ENCODE measurements at regions not wholly inside any gene's neighbourhood (a gene's known extent, or its start where the extent isn't known, plus 50 kb on each side); places are given as distances from the start of the nearest gene placed in this dataset.
"Not testable (repeated sequence)": the region's sequence is repeated elsewhere in the genome, so short reads cannot be mapped to it uniquely, and the experiment has no call there.

DNA sequence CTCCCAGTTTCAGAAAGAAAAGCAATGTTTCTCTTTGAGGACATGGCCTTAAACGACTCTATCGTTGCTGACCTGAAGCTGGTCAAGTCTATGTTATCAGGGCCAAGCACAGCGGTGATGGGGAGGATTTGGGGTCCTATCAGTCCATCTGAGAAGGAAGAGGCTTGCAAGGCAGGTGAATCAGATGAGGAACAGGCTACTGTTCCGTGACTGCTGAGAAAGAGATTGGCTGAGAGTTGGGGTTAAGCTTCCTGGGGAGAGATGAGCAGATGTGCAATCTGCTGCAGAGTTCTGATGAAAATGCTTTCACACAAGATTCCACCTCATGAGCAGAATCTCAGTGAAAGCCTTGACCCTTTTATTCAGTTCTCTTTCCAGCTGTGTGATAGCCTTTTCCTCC, 168.3 kb upstream of the STMND1 start:
- no peak overlapping the region for H3K27ac ChIP-seq
- TF ChIP-seq, protein P1, sequence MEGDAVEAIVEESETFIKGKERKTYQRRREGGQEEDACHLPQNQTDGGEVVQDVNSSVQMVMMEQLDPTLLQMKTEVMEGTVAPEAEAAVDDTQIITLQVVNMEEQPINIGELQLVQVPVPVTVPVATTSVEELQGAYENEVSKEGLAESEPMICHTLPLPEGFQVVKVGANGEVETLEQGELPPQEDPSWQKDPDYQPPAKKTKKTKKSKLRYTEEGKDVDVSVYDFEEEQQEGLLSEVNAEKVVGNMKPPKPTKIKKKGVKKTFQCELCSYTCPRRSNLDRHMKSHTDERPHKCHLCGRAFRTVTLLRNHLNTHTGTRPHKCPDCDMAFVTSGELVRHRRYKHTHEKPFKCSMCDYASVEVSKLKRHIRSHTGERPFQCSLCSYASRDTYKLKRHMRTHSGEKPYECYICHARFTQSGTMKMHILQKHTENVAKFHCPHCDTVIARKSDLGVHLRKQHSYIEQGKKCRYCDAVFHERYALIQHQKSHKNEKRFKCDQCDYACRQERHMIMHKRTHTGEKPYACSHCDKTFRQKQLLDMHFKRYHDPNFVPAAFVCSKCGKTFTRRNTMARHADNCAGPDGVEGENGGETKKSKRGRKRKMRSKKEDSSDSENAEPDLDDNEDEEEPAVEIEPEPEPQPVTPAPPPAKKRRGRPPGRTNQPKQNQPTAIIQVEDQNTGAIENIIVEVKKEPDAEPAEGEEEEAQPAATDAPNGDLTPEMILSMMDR (IDR thresholded peaks at IDR 0.05), result no peak
- no peak for TF ChIP-seq ZFX (IDR thresholded peaks at IDR 0.05; ENCODE audit: borderline replicate concordance)

DNA sequence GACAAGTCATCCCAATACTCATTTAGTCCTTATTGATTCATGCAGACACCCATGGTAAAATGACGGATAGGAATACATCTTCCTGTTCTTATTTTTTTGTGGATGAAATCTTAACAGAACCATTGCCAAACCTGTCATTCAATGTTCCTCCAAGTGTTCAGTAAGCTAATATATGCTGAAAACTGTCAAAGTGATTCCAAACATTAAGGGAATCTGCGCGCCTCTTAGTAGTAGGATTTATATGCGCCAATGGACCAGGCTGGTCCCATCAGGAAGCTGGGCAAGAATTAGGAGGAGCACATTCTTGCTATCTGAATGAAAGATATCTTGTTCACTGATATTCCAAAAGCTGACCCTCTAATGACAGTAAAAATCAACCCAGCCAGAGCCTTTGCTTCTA, 168.9 kb upstream of the STMND1 start:
- TF ChIP-seq, protein P1 (IDR thresholded peaks at IDR 0.05), result no peak
- no peak for TF ChIP-seq ZFX (IDR thresholded peaks at IDR 0.05; ENCODE audit: borderline replicate concordance)
- H3K27ac ChIP-seq, result no peak overlapping the region

DNA sequence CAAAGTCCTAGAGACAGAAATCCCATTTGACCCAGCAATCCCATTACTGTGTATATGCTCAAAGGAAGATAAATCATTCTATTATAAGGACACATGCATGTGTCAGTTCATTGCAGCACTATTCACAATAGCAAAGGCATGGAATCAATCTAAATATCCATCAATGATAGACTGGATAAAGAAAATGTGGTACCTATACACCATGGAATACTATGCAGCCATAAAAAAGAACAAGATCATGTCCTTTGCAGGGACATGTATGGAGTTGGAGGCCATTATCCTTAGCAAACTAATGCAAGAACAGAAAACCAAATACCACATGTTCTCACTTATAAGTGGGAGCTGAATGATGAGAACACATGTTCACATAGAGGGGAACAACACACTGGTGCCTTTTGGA, 169.8 kb upstream of the ATXN1 start:
- not testable (repeated sequence) for H3K27ac ChIP-seq

DNA sequence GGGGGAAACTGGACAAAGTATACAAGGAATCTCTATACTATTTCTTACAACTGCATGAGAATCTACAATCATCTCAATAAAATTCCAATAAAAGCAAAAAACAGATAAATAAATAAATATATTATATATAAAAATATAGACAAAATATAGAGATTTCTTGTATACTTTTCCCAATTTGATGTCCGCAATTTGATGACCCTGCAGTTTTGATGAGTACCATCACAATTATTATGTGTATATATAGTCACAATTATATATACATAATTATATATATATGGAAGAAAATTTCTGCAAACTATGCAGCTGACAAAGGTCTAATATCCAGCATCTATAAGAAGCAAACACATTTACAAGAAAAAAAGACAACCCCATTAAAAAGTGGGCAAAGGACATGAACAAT, 169.2 kb upstream of the ATXN1 start:
- no peak overlapping the region for H3K27ac ChIP-seq
- no peak for TF ChIP-seq ZFX (IDR thresholded peaks at IDR 0.05; ENCODE audit: borderline replicate concordance)
- TF ChIP-seq, protein P1 (IDR thresholded peaks at IDR 0.05), result no peak

DNA sequence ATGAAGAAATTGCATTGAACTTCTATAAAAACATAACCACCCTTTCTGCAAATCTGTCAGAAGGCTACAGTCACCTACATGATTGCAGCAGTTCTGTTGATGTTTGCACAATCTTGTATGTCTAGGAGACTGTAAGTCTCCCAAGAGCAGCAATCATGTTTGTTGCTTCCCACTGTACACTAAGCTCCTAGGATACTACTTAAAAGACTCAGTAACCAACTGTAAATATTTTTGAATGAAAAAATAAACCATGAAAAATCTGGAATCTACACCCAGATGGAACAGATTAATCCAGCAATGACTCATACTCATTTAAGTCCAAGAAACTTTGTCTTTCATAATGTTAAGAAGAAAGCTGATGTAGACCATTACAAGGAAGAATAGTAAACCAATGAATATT, 168.5 kb upstream of the ATXN1 start:
- no peak overlapping the region for H3K27ac ChIP-seq
- TF ChIP-seq, protein P1 (IDR thresholded peaks at IDR 0.05), result no peak
- TF ChIP-seq ZFX (IDR thresholded peaks at IDR 0.05; ENCODE audit: borderline replicate concordance), result no peak

DNA sequence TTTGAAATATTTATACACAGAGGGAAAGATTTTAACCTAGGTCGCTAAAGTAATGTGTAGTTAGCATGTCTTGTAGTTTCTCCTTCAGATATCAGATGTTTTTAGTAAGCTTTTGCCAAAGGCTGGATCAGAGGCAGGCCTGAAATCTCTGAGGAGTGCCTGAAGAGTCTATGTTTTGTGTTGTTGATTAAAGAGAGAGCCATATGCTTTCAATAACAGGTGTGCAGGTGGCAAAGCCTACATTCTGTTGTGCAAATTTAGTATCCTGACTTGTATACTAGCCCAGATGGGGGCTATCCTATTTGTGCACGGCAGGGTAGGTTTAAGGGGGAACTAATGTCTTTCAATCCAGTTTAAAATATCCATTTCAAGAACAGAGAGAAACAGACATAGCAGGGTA, 167.1 kb upstream of the ATXN1 start:
- TF ChIP-seq, protein P1 (IDR thresholded peaks at IDR 0.05), result no peak
- TF ChIP-seq ZFX (IDR thresholded peaks at IDR 0.05; ENCODE audit: borderline replicate concordance), result no peak
- no peak overlapping the region for H3K27ac ChIP-seq

DNA sequence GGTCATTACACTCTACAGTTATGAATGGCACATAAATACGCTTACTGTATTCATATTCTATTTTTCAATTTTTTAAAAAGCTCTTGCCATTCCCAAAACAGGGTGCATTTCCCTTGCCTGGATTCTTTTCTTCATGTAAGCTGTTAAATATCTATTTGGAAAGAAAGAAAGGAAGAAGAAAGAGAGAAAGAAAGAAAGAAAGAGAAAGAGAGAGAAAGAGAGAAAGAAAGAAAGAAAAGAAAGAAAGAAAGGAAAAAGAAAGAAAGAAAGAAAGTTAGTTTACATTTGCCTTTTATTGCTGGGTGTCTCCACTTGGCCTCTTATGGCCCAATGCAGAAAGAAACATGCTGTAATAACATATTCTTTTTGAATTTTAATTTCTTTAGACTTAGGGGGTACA, 165.9 kb upstream of the ATXN1 start:
- no peak overlapping the region for H3K27ac ChIP-seq
- TF ChIP-seq ZFX (IDR thresholded peaks at IDR 0.05; ENCODE audit: borderline replicate concordance), result no peak
- TF ChIP-seq, protein P1 (IDR thresholded peaks at IDR 0.05), result no peak

DNA sequence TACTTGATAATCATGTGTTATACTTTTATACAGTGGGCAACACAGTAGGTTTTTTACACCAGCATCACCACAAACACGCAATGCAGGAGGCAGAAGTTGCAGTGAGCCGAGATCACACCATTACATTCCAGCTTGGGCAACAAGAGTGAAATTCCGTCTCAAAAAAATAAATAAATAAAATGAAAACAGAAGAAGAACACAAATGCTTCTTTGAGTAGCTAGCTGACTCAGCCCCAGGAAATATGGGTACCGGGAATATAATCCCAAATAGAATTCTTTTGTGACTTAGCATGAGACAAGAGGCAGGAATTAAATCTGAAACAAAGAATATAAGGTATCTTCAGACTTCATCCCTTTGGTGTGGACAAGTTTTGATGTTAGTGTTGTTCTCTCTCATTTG, 164.2 kb upstream of the ATXN1 start:
- no peak overlapping the region for H3K27ac ChIP-seq

More for the DNA sequence above, 164.2 kb upstream of the ATXN1 start:
- TF ChIP-seq, protein P1 (IDR thresholded peaks at IDR 0.05), result no peak
- TF ChIP-seq ZFX (IDR thresholded peaks at IDR 0.05; ENCODE audit: borderline replicate concordance), result no peak

Data from 22Rv1 (cell line).